Dermis microvascular lymphatic vessel endothelial cell (primary cell): ENCODE measurements at regions not wholly inside any gene's neighbourhood (a gene's known extent, or its start where the extent isn't known, plus 50 kb on each side); places are given as distances from the start of the nearest gene placed in this dataset.
"Not testable (repeated sequence)": the region's sequence is repeated elsewhere in the genome, so short reads cannot be mapped to it uniquely, and the experiment has no call there.

ENCODE experiments used
- DNase-seq, 2 donors: peaks; one replicate each; pipeline versions ENCODE4 v3.0.0 to v3.0.0-alpha.2; 2010; ENCODE audit warnings: low read depth in 2 of 2

GRCh38 chr5:130580264-130580663 lies 584.8 kb downstream of the HINT1 start:
- no peak for DNase-seq

- no peak for DNase-seq
Measured at GRCh38 chr5:130578354-130578753, 586.7 kb downstream of the HINT1 start.

- no peak for DNase-seq
Measured at GRCh38 chr5:130571076-130571475, 594.0 kb downstream of the HINT1 start.

GRCh38 chr5:130568791-130569190 lies 596.3 kb downstream of the HINT1 start:
- no peak for DNase-seq

GRCh38 chr5:130555429-130555828 lies 609.6 kb downstream of the HINT1 start:
- DNase-seq, result no peak

- no peak for DNase-seq
Measured at GRCh38 chr5:130550562-130550928, 614.5 kb downstream of the HINT1 start.

GRCh38 chr5:130549884-130550561 lies 615.0 kb downstream of the HINT1 start:
- DNase-seq, result peak in 1 of 2 donors; percentile 85

- no peak for DNase-seq
Measured at GRCh38 chr5:130546211-130546610, 618.8 kb downstream of the HINT1 start.

GRCh38 chr5:130545291-130545690 lies 619.8 kb downstream of the HINT1 start:
- DNase-seq, result no peak

GRCh38 chr5:130541617-130542221 lies 623.3 kb downstream of the HINT1 start:
- no peak for DNase-seq

GRCh38 chr5:130536691-130537090 lies 628.4 kb downstream of the HINT1 start:
- DNase-seq, result no peak

- no peak for DNase-seq
Measured at GRCh38 chr5:130532786-130533185, 628.5 kb downstream of the CHSY3 start.

GRCh38 chr5:130529511-130530485 lies 625.5 kb downstream of the CHSY3 start:
- no peak for DNase-seq

GRCh38 chr5:130529111-130529510 lies 624.8 kb downstream of the CHSY3 start:
- no peak for DNase-seq

GRCh38 chr5:130528474-130528873 lies 624.2 kb downstream of the CHSY3 start:
- DNase-seq, result no peak

GRCh38 chr5:130526708-130527107 lies 622.4 kb downstream of the CHSY3 start:
- no peak for DNase-seq

- no peak for DNase-seq
Measured at GRCh38 chr5:130520211-130520610, 615.9 kb downstream of the CHSY3 start.

GRCh38 chr5:130514984-130515690 lies 610.9 kb downstream of the CHSY3 start:
- DNase-seq, result peak in 1 of 2 donors; percentile 1

GRCh38 chr5:130502702-130503101 lies 598.4 kb downstream of the CHSY3 start:
- no peak for DNase-seq

- no peak for DNase-seq
Measured at GRCh38 chr5:130501151-130501865, 597.0 kb downstream of the CHSY3 start.

GRCh38 chr5:130500495-130500894 lies 596.2 kb downstream of the CHSY3 start:
- DNase-seq, result not testable (repeated sequence)
